Activated CD8-positive, alpha-beta T cell treated with anti-CD3 and anti-CD28 coated beads for 36 hours (primary cell): ENCODE measurements at regions not wholly inside any gene's neighbourhood (a gene's known extent, or its start where the extent isn't known, plus 50 kb on each side); places are given as distances from the start of the nearest gene placed in this dataset.

ENCODE experiments used
- ATAC-seq: fragments of 200-7000 bp; cut with Tn5 transposase; one replicate; pipeline ENCODE4 v1.10.0; 2021; ENCODE audit warnings: mild to moderate bottlenecking, moderate library complexity
- CTCF ChIA-PET: fragments of 350-600 bp; sonication (Branson Sonifier 250); formaldehyde crosslinking; loops from one replicate; lab custom pipeline; 2021; ENCODE audit warnings: antibody characterized with exemption; lab: Charles Lee
- POLR2A ChIA-PET: fragments of 350-600 bp; sonication (Branson Sonifier 250); formaldehyde crosslinking; loops from one replicate; lab custom pipeline; 2021; ENCODE audit warnings: antibody characterized with exemption; lab: Charles Lee
- DNase-seq: peaks from one replicate; pipeline ENCODE4 v3.0.0-alpha.2; 2020
- H3K27ac Mint-ChIP-seq: one replicate; pipeline ENCODE4 v1.8.0; 2021; ENCODE audit warnings: mild to moderate bottlenecking, mixed read lengths
- H3K27me3 Mint-ChIP-seq: one replicate; pipeline ENCODE4 v1.8.0; 2021; ENCODE audit warnings: mixed read lengths
- H3K36me3 Mint-ChIP-seq: one replicate; pipeline ENCODE4 v1.8.0; 2021; ENCODE audit warnings: low read depth, mixed read lengths
- H3K4me1 Mint-ChIP-seq: one replicate; pipeline ENCODE4 v1.8.0; 2021; ENCODE audit warnings: low read depth, mixed read lengths
- H3K4me3 Mint-ChIP-seq: one replicate; pipeline ENCODE4 v1.8.0; 2021; ENCODE audit warnings: mild to moderate bottlenecking, moderate library complexity, mixed read lengths
- H3K9me3 Mint-ChIP-seq: one replicate; pipeline ENCODE4 v1.8.0; 2021; ENCODE audit warnings: mixed read lengths
- intact Hi-C: fragments of 100-400 bp; cut with micrococcal nuclease; formaldehyde crosslinking; loops from one replicate; pipeline ENCODE4 v1.10.0; 2022
- TF ChIP-seq, protein P1 (sequence below): fragments of 200-600 bp; IDR thresholded peaks from one replicate; pipeline ENCODE4 v1.8.0; 2022; ENCODE audit warnings: antibody characterized with exemption, mild to moderate bottlenecking

DNA sequence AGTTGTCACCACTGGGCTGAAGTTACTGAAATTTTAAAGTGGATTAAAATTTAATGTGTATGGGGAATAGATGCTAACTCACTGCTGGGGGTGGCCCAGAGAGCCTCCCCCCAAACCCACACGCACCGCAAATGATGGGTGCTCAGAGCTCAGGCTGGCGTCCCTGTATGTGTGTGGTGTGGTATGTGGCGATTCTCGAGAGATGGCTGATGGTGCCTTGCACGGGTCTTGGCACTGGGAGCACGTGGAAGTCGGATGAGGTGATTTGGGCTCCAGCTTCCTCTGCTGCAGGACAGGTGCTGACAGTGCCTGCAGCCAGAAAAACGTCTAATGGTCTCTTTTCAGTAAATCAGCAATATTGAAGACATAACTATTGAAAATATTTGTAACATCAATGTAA is 1473.3 kb downstream of the TBC1D22A start:
- intact Hi-C loops = no loop called here
- CTCF ChIA-PET = no interaction called here
- Mint-ChIP-seq H3K27me3 (no peaks in the 10 kb centered on the region), H3K36me3 (no peaks in the 10 kb centered on the region), H3K4me1 (no peaks in the 10 kb centered on the region), H3K9me3 (peaks cover 14% of the 10 kb centered on the region), H3K4me3 (no peak overlapping the region), H3K27ac (no peak overlapping the region)
- no peak for DNase-seq
- no peak for ATAC-seq
- TF ChIP-seq, protein P1, sequence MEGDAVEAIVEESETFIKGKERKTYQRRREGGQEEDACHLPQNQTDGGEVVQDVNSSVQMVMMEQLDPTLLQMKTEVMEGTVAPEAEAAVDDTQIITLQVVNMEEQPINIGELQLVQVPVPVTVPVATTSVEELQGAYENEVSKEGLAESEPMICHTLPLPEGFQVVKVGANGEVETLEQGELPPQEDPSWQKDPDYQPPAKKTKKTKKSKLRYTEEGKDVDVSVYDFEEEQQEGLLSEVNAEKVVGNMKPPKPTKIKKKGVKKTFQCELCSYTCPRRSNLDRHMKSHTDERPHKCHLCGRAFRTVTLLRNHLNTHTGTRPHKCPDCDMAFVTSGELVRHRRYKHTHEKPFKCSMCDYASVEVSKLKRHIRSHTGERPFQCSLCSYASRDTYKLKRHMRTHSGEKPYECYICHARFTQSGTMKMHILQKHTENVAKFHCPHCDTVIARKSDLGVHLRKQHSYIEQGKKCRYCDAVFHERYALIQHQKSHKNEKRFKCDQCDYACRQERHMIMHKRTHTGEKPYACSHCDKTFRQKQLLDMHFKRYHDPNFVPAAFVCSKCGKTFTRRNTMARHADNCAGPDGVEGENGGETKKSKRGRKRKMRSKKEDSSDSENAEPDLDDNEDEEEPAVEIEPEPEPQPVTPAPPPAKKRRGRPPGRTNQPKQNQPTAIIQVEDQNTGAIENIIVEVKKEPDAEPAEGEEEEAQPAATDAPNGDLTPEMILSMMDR = no peak
- POLR2A ChIA-PET = no interaction called here

- DNase-seq = no peak
- H3K9me3 Mint-ChIP-seq = peaks cover 14% of the 10 kb centered on the region
- ChIA-PET CTCF (no interaction called here), POLR2A (interaction anchor here (0.5 kb wide), 1 partner anchor 140 kb away, joined by 3 read pairs; no protein-coding TSS in a partner anchor)
- TF ChIP-seq, protein P1 = no peak
- H3K27me3 Mint-ChIP-seq = no peaks in the 10 kb centered on the region
- no peak overlapping the region for H3K4me3 Mint-ChIP-seq
- H3K36me3 Mint-ChIP-seq = no peaks in the 10 kb centered on the region
- intact Hi-C loops = no loop called here
- ATAC-seq = no peak
- no peaks in the 10 kb centered on the region for H3K4me1 Mint-ChIP-seq
- no peak overlapping the region for H3K27ac Mint-ChIP-seq
Measured at GRCh38 chr22:48234011-48234410, 1471.6 kb downstream of the TBC1D22A start.

- DNase-seq (no peak), ATAC-seq (no peak)
- no peaks in the 10 kb centered on the region for H3K27me3 Mint-ChIP-seq
- H3K9me3 Mint-ChIP-seq = peaks cover 14% of the 10 kb centered on the region
- H3K36me3 Mint-ChIP-seq = no peaks in the 10 kb centered on the region
- intact Hi-C loops = no loop called here
- ChIA-PET POLR2A (interaction anchor here (0.5 kb wide), 1 partner anchor 140 kb away, joined by 3 read pairs; no protein-coding TSS in a partner anchor), CTCF (no interaction called here)
- H3K27ac Mint-ChIP-seq = no peak overlapping the region
- H3K4me3 Mint-ChIP-seq = no peak overlapping the region
- H3K4me1 Mint-ChIP-seq = no peaks in the 10 kb centered on the region
- TF ChIP-seq, protein P1 = no peak
Measured at GRCh38 chr22:48233586-48233985, 1471.1 kb downstream of the TBC1D22A start.

DNA sequence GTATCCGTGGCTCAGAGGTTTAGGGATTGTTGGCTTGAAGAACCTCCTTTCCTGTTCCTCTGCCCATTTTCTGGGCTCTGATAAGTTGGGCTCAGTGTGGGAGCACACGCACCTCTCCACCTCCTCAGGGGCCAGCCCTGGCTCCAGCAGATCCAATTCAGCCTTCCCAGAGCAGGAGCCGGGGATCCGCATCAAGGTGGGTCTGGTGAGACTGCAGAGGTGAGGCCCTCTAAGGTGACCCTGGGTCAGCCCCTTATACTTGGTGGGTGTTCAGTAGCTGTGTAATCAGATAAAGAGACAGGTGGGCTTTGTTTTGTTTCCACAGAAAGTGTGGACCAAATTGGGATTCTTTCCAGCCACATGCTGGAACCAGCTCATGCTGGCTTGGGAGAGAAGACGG is 1466.0 kb downstream of the TBC1D22A start:
- Mint-ChIP-seq H3K4me3 (no peak overlapping the region), H3K4me1 (no peaks in the 10 kb centered on the region)

GRCh38 chr22:48227341-48228018 is 1465.0 kb downstream of the TBC1D22A start:
- no peak for ATAC-seq
- H3K4me3 Mint-ChIP-seq = no peak overlapping the region
- peaks cover 3% of the 10 kb centered on the region for H3K27me3 Mint-ChIP-seq
- ChIA-PET POLR2A (no interaction called here), CTCF (no interaction called here)
- no peak for DNase-seq
- peaks cover 5% of the 10 kb centered on the region for H3K9me3 Mint-ChIP-seq
- TF ChIP-seq, protein P1 = no peak
- H3K4me1 Mint-ChIP-seq = no peaks in the 10 kb centered on the region
- no peak overlapping the region for H3K27ac Mint-ChIP-seq
- intact Hi-C loops = no loop called here
- no peaks in the 10 kb centered on the region for H3K36me3 Mint-ChIP-seq

More for the DNA sequence above, 1466.0 kb downstream of the TBC1D22A start:
- Mint-ChIP-seq H3K27me3 (peaks cover 3% of the 10 kb centered on the region), H3K9me3 (peaks cover 8% of the 10 kb centered on the region), H3K27ac (no peak overlapping the region), H3K36me3 (no peaks in the 10 kb centered on the region)
- ChIA-PET CTCF (no interaction called here), POLR2A (no interaction called here)
- intact Hi-C loops = no loop called here
- TF ChIP-seq, protein P1 = no peak
- DNase-seq = no peak
- ATAC-seq = no peak
